ENCODE measurements at regions not wholly inside any gene's neighbourhood (a gene's known extent, or its start where the extent isn't known, plus 50 kb on each side); places are given as distances from the start of the nearest gene placed in this dataset.

DNA sequence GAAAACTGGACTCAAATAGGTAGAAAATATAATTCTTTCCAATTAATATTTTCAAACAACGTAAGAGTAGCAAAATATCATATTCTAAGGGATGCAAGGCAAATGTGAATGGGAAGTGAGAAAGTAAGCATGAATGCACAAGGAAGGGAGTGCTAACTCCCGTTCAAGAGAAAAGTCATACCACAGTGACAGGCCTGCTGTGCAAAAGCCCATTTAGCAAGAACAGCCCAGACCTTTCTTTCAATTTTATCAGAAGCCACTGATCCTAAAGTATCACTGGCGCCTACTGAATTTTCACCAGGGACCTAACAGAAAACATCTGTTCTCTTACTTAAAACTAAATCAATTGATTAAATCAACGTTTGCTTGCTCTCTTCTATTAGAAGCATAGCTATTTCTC is 157.9 kb upstream of the DKK2 start:
- TF ChIP-seq, protein P1, sequence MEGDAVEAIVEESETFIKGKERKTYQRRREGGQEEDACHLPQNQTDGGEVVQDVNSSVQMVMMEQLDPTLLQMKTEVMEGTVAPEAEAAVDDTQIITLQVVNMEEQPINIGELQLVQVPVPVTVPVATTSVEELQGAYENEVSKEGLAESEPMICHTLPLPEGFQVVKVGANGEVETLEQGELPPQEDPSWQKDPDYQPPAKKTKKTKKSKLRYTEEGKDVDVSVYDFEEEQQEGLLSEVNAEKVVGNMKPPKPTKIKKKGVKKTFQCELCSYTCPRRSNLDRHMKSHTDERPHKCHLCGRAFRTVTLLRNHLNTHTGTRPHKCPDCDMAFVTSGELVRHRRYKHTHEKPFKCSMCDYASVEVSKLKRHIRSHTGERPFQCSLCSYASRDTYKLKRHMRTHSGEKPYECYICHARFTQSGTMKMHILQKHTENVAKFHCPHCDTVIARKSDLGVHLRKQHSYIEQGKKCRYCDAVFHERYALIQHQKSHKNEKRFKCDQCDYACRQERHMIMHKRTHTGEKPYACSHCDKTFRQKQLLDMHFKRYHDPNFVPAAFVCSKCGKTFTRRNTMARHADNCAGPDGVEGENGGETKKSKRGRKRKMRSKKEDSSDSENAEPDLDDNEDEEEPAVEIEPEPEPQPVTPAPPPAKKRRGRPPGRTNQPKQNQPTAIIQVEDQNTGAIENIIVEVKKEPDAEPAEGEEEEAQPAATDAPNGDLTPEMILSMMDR (IDR thresholded peaks at IDR 0.05) = no peak
- TF ChIP-seq POLR2A (IDR thresholded peaks at IDR 0.05) = no peak
- TF ChIP-seq POLR2AphosphoS5 (IDR thresholded peaks at IDR 0.05) = no peak

Data from prostate gland (tissue), 2 donors.